ENCODE measurements at regions not wholly inside any gene's neighbourhood (a gene's known extent, or its start where the extent isn't known, plus 50 kb on each side); places are given as distances from the start of the nearest gene placed in this dataset.

DNA sequence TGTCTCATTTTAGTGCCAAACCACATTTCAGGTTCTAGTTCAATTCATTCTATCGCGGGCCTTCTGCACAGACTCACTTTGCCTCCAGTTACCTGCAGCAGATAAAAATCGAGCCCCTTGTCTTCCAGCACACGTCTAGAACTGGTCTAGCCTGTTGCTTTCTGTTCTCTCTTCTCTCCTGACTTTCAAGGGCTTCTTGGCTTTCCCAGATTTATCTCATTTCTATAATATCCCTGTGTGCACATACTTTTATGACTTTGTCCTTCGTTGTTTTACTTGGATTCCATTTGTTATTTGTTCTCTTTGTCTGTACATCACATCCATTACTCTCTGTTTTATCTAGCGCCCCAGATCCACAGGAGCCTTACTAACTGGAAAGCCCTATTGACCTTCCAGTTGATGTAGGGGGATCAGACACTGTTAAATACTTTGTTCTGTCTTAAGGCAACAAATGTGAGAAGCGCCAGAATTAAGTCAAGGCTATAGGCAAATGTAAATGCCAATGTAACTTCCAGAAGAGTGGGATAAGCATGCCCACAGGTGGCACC, 284.5 kb upstream of the ADGRL4 start:
- ATAC-seq (ENCODE audit: low read depth in 2 of 2) (no peak), DNase-seq (no peak)
- no peaks in the 10 kb centered on the region for H3K4me1 ChIP-seq (ENCODE audit: control insufficient read depth, insufficient read depth, low read length, poor library complexity, severe bottlenecking)
- Mint-ChIP-seq H3K27ac (no peak overlapping the region), H3K4me3 (no peak overlapping the region), H3K36me3 (no peaks in the 10 kb centered on the region), H3K9me3 (peaks cover 0 to 13% (median 6%) of the 10 kb centered on the region in 7 donors), H3K4me1 (no peaks in the 10 kb centered on the region), H3K27me3 (no peaks in the 10 kb centered on the region)
- peaks cover 0 to 4% of the 10 kb centered on the region in 2 experiments for H3K9me3 ChIP-seq (ENCODE audit: control insufficient read depth in 2 of 2, low read length in 2 of 2)
- no peaks in the 10 kb centered on the region for H3K36me3 ChIP-seq (ENCODE audit: control insufficient read depth, insufficient read depth, low read length)
- no peak overlapping the region for H3K4me3 ChIP-seq (ENCODE audit: low read depth, low read length)
- H3K27ac ChIP-seq (ENCODE audit: insufficient read depth, low read length, poor library complexity, severe bottlenecking), result no peak overlapping the region
- no peaks in the 10 kb centered on the region for H3K27me3 ChIP-seq (ENCODE audit: control insufficient read depth, insufficient read depth, low read length)

DNA sequence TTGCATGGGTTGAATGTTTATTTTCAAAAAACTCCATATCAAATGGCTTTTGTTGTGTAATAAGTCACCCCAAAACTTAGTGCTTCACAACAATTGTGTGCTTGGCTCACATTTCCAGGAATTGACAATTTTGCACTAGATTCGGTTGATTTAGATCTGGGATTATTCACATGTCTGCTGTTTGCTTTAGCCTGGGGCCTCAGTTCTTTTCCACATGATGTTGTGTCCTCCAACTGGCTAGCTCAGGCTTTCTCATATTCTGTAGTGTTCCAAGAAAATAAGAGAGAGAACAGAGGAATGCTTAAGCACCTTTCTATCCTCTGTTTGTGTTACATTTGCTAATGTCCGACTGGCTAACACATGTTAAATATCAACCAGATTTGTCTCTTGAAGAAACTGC, 281.5 kb upstream of the ADGRL4 start:
- H3K36me3 Mint-ChIP-seq, result no peaks in the 10 kb centered on the region
- Histone ChIP-seq H3K36me3 (ENCODE audit: control insufficient read depth, insufficient read depth, low read length) (no peaks in the 10 kb centered on the region), H3K27me3 (ENCODE audit: control insufficient read depth, insufficient read depth, low read length) (no peaks in the 10 kb centered on the region), H3K4me1 (ENCODE audit: control insufficient read depth, insufficient read depth, low read length, poor library complexity, severe bottlenecking) (no peaks in the 10 kb centered on the region), H3K4me3 (ENCODE audit: low read depth, low read length) (no peak overlapping the region), H3K27ac (ENCODE audit: insufficient read depth, low read length, poor library complexity, severe bottlenecking) (no peak overlapping the region), H3K9me3 (ENCODE audit: control insufficient read depth in 2 of 2, low read length in 2 of 2) (peaks cover 0 to 4% of the 10 kb centered on the region in 2 experiments)
- H3K4me3 Mint-ChIP-seq, result no peak overlapping the region
- H3K27me3 Mint-ChIP-seq, result no peaks in the 10 kb centered on the region
- no peak overlapping the region for H3K27ac Mint-ChIP-seq
- no peak for ATAC-seq (ENCODE audit: low read depth in 2 of 2)
- DNase-seq, result no peak
- peaks cover 1 to 9% (median 5%) of the 10 kb centered on the region in 7 donors for H3K9me3 Mint-ChIP-seq
- H3K4me1 Mint-ChIP-seq, result no peaks in the 10 kb centered on the region

- H3K4me1 ChIP-seq (ENCODE audit: control insufficient read depth, insufficient read depth, low read length, poor library complexity, severe bottlenecking), result no peaks in the 10 kb centered on the region
- H3K27me3 ChIP-seq (ENCODE audit: control insufficient read depth, insufficient read depth, low read length), result no peaks in the 10 kb centered on the region
- H3K36me3 ChIP-seq (ENCODE audit: control insufficient read depth, insufficient read depth, low read length), result no peaks in the 10 kb centered on the region
- no peak for ATAC-seq (ENCODE audit: low read depth in 2 of 2)
- H3K9me3 Mint-ChIP-seq, result peaks cover 0 to 9% (median 4%) of the 10 kb centered on the region in 7 donors
- DNase-seq, result no peak
- H3K4me3 Mint-ChIP-seq, result no peak overlapping the region
- H3K27ac ChIP-seq (ENCODE audit: insufficient read depth, low read length, poor library complexity, severe bottlenecking), result no peak overlapping the region
- H3K27ac Mint-ChIP-seq, result no peak overlapping the region
- H3K27me3 Mint-ChIP-seq, result peaks cover 4% of the 10 kb centered on the region
- no peaks in the 10 kb centered on the region for H3K36me3 Mint-ChIP-seq
- H3K4me3 ChIP-seq (ENCODE audit: low read depth, low read length), result no peak overlapping the region
- no peaks in the 10 kb centered on the region for H3K4me1 Mint-ChIP-seq
- peaks cover 0 to 4% of the 10 kb centered on the region in 2 experiments for H3K9me3 ChIP-seq (ENCODE audit: control insufficient read depth in 2 of 2, low read length in 2 of 2)
Observed at GRCh38 chr1:79285667-79286066, 279.1 kb upstream of the ADGRL4 start.

- DNase-seq, result no peak
- Mint-ChIP-seq H3K36me3 (no peaks in the 10 kb centered on the region), H3K27me3 (peaks cover 4% of the 10 kb centered on the region), H3K9me3 (peaks cover 0 to 9% (median 0%) of the 10 kb centered on the region in 7 donors), H3K4me1 (no peaks in the 10 kb centered on the region), H3K4me3 (no peak overlapping the region), H3K27ac (no peak overlapping the region)
- Histone ChIP-seq H3K4me1 (ENCODE audit: control insufficient read depth, insufficient read depth, low read length, poor library complexity, severe bottlenecking) (no peaks in the 10 kb centered on the region), H3K9me3 (ENCODE audit: control insufficient read depth in 2 of 2, low read length in 2 of 2) (peaks cover 0 to 4% of the 10 kb centered on the region in 2 experiments), H3K36me3 (ENCODE audit: control insufficient read depth, insufficient read depth, low read length) (no peaks in the 10 kb centered on the region), H3K4me3 (ENCODE audit: low read depth, low read length) (no peak overlapping the region), H3K27ac (ENCODE audit: insufficient read depth, low read length, poor library complexity, severe bottlenecking) (no peak overlapping the region), H3K27me3 (ENCODE audit: control insufficient read depth, insufficient read depth, low read length) (no peaks in the 10 kb centered on the region)
- no peak for ATAC-seq (ENCODE audit: low read depth in 2 of 2)
Observed at GRCh38 chr1:79283451-79283850, 276.9 kb upstream of the ADGRL4 start.

GRCh38 chr1:79281442-79281841, 274.9 kb upstream of the ADGRL4 start:
- H3K36me3 ChIP-seq (ENCODE audit: control insufficient read depth, insufficient read depth, low read length), result no peaks in the 10 kb centered on the region
- no peaks in the 10 kb centered on the region for H3K4me1 Mint-ChIP-seq
- H3K36me3 Mint-ChIP-seq, result no peaks in the 10 kb centered on the region
- no peak overlapping the region for H3K4me3 ChIP-seq (ENCODE audit: low read depth, low read length)
- H3K27me3 ChIP-seq (ENCODE audit: control insufficient read depth, insufficient read depth, low read length), result no peaks in the 10 kb centered on the region
- H3K27ac ChIP-seq (ENCODE audit: insufficient read depth, low read length, poor library complexity, severe bottlenecking), result no peak overlapping the region
- no peaks in the 10 kb centered on the region for H3K4me1 ChIP-seq (ENCODE audit: control insufficient read depth, insufficient read depth, low read length, poor library complexity, severe bottlenecking)
- H3K4me3 Mint-ChIP-seq, result no peak overlapping the region
- H3K27ac Mint-ChIP-seq, result no peak overlapping the region
- no peaks in the 10 kb centered on the region for H3K9me3 ChIP-seq (ENCODE audit: control insufficient read depth in 2 of 2, low read length in 2 of 2)
- DNase-seq, result no peak
- peaks cover 0 to 5% (median 2%) of the 10 kb centered on the region in 7 donors for H3K9me3 Mint-ChIP-seq
- H3K27me3 Mint-ChIP-seq, result peaks cover 4% of the 10 kb centered on the region
- no peak for ATAC-seq (ENCODE audit: low read depth in 2 of 2)

- DNase-seq, result no peak
- Histone ChIP-seq H3K9me3 (ENCODE audit: control insufficient read depth in 2 of 2, low read length in 2 of 2) (peaks cover 0 to 2% of the 10 kb centered on the region in 2 experiments), H3K4me1 (ENCODE audit: control insufficient read depth, insufficient read depth, low read length, poor library complexity, severe bottlenecking) (no peaks in the 10 kb centered on the region), H3K27me3 (ENCODE audit: control insufficient read depth, insufficient read depth, low read length) (no peaks in the 10 kb centered on the region), H3K4me3 (ENCODE audit: low read depth, low read length) (no peak overlapping the region), H3K36me3 (ENCODE audit: control insufficient read depth, insufficient read depth, low read length) (no peaks in the 10 kb centered on the region), H3K27ac (ENCODE audit: insufficient read depth, low read length, poor library complexity, severe bottlenecking) (no peak overlapping the region)
- Mint-ChIP-seq H3K4me3 (no peak overlapping the region), H3K9me3 (peaks cover 0 to 22% (median 4%) of the 10 kb centered on the region in 7 donors), H3K36me3 (no peaks in the 10 kb centered on the region), H3K4me1 (no peaks in the 10 kb centered on the region), H3K27ac (no peak overlapping the region), H3K27me3 (no peaks in the 10 kb centered on the region)
- no peak for ATAC-seq (ENCODE audit: low read depth in 2 of 2)
Observed at GRCh38 chr1:79271759-79272158, 265.2 kb upstream of the ADGRL4 start.

GRCh38 chr1:79264975-79265818, 258.7 kb upstream of the ADGRL4 start:
- no peak for DNase-seq
- Mint-ChIP-seq H3K27ac (no peak overlapping the region), H3K4me3 (no peak overlapping the region), H3K27me3 (no peaks in the 10 kb centered on the region), H3K36me3 (no peaks in the 10 kb centered on the region), H3K4me1 (no peaks in the 10 kb centered on the region), H3K9me3 (peaks cover 0 to 7% (median under 1%) of the 10 kb centered on the region in 7 donors)
- ATAC-seq (ENCODE audit: low read depth in 2 of 2), result no peak
- H3K9me3 ChIP-seq (ENCODE audit: control insufficient read depth in 2 of 2, low read length in 2 of 2), result no peaks in the 10 kb centered on the region
- no peak overlapping the region for H3K4me3 ChIP-seq (ENCODE audit: low read depth, low read length)
- no peaks in the 10 kb centered on the region for H3K36me3 ChIP-seq (ENCODE audit: control insufficient read depth, insufficient read depth, low read length)
- H3K27ac ChIP-seq (ENCODE audit: insufficient read depth, low read length, poor library complexity, severe bottlenecking), result no peak overlapping the region
- H3K27me3 ChIP-seq (ENCODE audit: control insufficient read depth, insufficient read depth, low read length), result no peaks in the 10 kb centered on the region
- no peaks in the 10 kb centered on the region for H3K4me1 ChIP-seq (ENCODE audit: control insufficient read depth, insufficient read depth, low read length, poor library complexity, severe bottlenecking)

- Histone ChIP-seq H3K4me1 (ENCODE audit: control insufficient read depth, insufficient read depth, low read length, poor library complexity, severe bottlenecking) (no peaks in the 10 kb centered on the region), H3K36me3 (ENCODE audit: control insufficient read depth, insufficient read depth, low read length) (no peaks in the 10 kb centered on the region), H3K9me3 (ENCODE audit: control insufficient read depth in 2 of 2, low read length in 2 of 2) (no peaks in the 10 kb centered on the region), H3K27me3 (ENCODE audit: control insufficient read depth, insufficient read depth, low read length) (no peaks in the 10 kb centered on the region), H3K4me3 (ENCODE audit: low read depth, low read length) (no peak overlapping the region), H3K27ac (ENCODE audit: insufficient read depth, low read length, poor library complexity, severe bottlenecking) (no peak overlapping the region)
- Mint-ChIP-seq H3K4me3 (no peak overlapping the region), H3K27ac (no peak overlapping the region), H3K27me3 (no peaks in the 10 kb centered on the region), H3K36me3 (no peaks in the 10 kb centered on the region), H3K9me3 (peaks cover 0 to 7% (median 0%) of the 10 kb centered on the region in 7 donors), H3K4me1 (no peaks in the 10 kb centered on the region)
- ATAC-seq (ENCODE audit: low read depth in 2 of 2), result no peak
- no peak for DNase-seq
Observed at GRCh38 chr1:79264285-79264684, 257.8 kb upstream of the ADGRL4 start.
